Type B pancreatic cell (in vitro differentiated cells): ENCODE measurements at regions not wholly inside any gene's neighbourhood (a gene's known extent, or its start where the extent isn't known, plus 50 kb on each side); places are given as distances from the start of the nearest gene placed in this dataset.

Experiments
- DNase-seq: peaks from one replicate; pipeline ENCODE4 v3.0.0; 2021; ENCODE audit warnings: mixed read lengths; ENCODE audit not compliant: unreplicated experiment; ENCODE audit errors: extremely low spot score
- H3K27ac Mint-ChIP-seq: 2 replicates; pipeline ENCODE4 v1.8.0; 2021; ENCODE audit warnings: mild to moderate bottlenecking, mixed read lengths
- H3K27me3 Mint-ChIP-seq: 2 replicates; pipeline ENCODE4 v1.8.0; 2021; ENCODE audit warnings: mixed read lengths
- H3K36me3 Mint-ChIP-seq: 2 replicates; pipeline ENCODE4 v1.8.0; 2021; ENCODE audit warnings: mixed read lengths
- H3K4me1 Mint-ChIP-seq: one replicate; pipeline ENCODE4 v1.8.0; 2021; ENCODE audit warnings: mixed read lengths; ENCODE audit not compliant: unreplicated experiment
- H3K4me3 Mint-ChIP-seq: 2 replicates; pipeline ENCODE4 v1.8.0; 2021; ENCODE audit warnings: mild to moderate bottlenecking, mixed read lengths
- H3K9me3 Mint-ChIP-seq: 2 replicates; pipeline ENCODE4 v1.8.0; 2021; ENCODE audit warnings: mixed read lengths
- TF ChIP-seq, protein P1 (sequence below): fragments of 200-600 bp; sonication (generic); conservative IDR thresholded peaks from 2 replicates; pipeline ENCODE4 v1.5.0; 2021; ENCODE audit warnings: antibody characterized with exemption, mild to moderate bottlenecking

DNA sequence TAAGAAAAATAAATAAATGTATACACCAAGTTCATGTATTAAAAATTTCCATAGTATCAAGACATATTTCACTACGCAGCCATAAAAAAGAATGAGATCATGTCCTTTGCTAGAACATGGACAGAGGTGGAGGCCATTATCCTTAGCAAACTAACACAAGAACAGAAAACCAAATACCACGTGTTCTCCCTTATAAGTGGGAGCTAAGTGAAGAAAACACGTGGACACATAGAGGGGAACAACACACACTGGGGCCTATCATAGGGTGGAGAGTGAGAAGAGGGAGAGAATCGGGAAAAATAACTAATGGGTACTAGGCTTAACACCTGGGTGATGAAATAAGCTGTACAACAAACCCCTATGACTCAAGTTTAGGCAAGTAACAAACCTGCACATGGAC, 552.4 kb upstream of the PBX1 start:
- H3K36me3 Mint-ChIP-seq: no peaks in the 10 kb centered on the region
- H3K27ac Mint-ChIP-seq: no peak overlapping the region
- H3K27me3 Mint-ChIP-seq: no peaks in the 10 kb centered on the region
- H3K4me3 Mint-ChIP-seq: no peak overlapping the region
- DNase-seq: no peak
- peaks cover 8% of the 10 kb centered on the region for H3K9me3 Mint-ChIP-seq
- no peaks in the 10 kb centered on the region for H3K4me1 Mint-ChIP-seq
- TF ChIP-seq, protein P1, sequence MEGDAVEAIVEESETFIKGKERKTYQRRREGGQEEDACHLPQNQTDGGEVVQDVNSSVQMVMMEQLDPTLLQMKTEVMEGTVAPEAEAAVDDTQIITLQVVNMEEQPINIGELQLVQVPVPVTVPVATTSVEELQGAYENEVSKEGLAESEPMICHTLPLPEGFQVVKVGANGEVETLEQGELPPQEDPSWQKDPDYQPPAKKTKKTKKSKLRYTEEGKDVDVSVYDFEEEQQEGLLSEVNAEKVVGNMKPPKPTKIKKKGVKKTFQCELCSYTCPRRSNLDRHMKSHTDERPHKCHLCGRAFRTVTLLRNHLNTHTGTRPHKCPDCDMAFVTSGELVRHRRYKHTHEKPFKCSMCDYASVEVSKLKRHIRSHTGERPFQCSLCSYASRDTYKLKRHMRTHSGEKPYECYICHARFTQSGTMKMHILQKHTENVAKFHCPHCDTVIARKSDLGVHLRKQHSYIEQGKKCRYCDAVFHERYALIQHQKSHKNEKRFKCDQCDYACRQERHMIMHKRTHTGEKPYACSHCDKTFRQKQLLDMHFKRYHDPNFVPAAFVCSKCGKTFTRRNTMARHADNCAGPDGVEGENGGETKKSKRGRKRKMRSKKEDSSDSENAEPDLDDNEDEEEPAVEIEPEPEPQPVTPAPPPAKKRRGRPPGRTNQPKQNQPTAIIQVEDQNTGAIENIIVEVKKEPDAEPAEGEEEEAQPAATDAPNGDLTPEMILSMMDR: no peak

DNA sequence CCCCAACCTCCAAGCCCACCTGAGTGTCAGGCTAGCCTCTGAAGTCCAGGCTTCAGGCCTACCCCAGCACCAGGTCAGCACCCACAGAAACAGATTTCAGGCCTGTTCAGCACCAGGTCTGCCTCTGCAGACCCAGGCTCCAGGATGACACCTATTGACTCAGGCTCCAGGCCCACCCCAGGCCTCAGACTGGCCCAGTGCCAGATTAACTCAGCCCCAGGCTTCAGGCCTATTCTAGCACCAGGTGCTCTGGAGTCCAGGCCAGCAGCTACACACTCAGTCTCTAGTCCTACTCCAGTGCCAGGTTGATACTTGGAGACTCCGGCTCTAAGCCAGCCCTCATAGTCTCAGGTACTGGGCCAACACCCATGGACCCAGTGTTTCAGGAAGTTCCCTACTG, 541.7 kb upstream of the PBX1 start:
- Mint-ChIP-seq H3K9me3 (peaks cover 4% of the 10 kb centered on the region), H3K27ac (no peak overlapping the region), H3K4me3 (no peak overlapping the region), H3K36me3 (no peaks in the 10 kb centered on the region), H3K27me3 (no peaks in the 10 kb centered on the region), H3K4me1 (no peaks in the 10 kb centered on the region)
- TF ChIP-seq, protein P1: no peak
- no peak for DNase-seq

DNA sequence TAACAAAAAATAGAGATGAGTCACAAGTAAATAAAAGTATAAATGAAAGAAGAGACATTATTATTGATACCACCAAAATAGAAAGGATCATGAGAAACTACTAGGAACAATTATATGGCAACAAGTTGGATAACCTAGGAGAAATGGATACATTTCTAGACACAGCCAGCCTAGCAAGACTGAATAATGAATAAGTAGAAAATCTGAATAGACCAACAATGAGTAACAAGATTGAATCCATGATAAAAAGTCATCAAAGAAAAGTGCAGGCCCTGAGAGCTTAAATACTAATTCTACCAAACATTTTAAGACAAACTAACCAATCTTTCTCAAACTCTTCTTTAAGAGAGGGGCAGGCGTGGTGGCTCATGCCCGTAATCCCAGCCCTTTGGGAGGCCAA, 538.6 kb upstream of the PBX1 start:
- no peak for DNase-seq
- peaks cover 9% of the 10 kb centered on the region for H3K9me3 Mint-ChIP-seq
- TF ChIP-seq, protein P1: no peak
- H3K27me3 Mint-ChIP-seq: no peaks in the 10 kb centered on the region
- no peak overlapping the region for H3K4me3 Mint-ChIP-seq
- H3K4me1 Mint-ChIP-seq: no peaks in the 10 kb centered on the region
- no peak overlapping the region for H3K27ac Mint-ChIP-seq
- H3K36me3 Mint-ChIP-seq: no peaks in the 10 kb centered on the region

DNA sequence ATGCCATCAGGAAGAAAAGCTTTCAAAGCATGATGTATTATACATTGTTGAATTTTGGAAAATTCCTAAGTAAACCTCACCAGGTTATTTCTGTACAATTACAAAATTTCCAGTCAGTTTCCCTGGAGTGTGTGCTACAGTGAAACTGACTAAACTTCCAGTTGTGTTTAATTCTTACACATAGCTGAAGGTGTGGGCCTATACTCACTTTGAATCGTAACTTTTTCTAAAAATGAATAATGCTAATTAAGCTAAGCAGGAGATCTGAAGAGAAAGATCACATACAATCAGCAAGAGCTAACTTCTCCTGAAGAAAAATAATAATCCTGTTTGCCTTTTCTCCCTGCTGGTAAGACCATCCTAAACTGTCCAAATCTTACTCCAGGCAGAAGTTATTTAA, 537.2 kb upstream of the PBX1 start:
- Mint-ChIP-seq H3K27ac (no peak overlapping the region), H3K36me3 (no peaks in the 10 kb centered on the region), H3K9me3 (peaks cover 9% of the 10 kb centered on the region), H3K4me3 (no peak overlapping the region), H3K4me1 (no peaks in the 10 kb centered on the region), H3K27me3 (no peaks in the 10 kb centered on the region)
- no peak for DNase-seq
- TF ChIP-seq, protein P1: no peak

DNA sequence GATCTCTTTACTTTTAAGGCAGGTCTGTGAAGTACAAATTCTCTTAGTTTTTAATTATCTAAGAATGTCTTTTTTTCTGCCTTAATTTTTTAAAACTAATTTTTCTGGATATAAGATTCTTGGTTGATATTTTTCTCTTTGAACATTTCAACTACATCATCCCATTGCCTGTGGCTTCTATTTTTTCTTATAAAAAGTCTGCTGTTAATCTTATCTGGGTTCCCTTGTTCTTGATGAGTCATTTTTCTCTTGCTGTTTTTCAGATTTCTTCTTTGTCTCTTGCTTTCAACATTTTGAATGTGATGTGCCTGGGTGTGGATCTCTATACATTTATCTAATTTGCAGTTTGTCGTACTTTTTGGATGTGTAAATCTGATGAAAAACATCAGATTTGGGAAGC, 525.2 kb upstream of the PBX1 start:
- no peak overlapping the region for H3K27ac Mint-ChIP-seq
- no peak for DNase-seq
- peaks cover 5% of the 10 kb centered on the region for H3K9me3 Mint-ChIP-seq
- no peaks in the 10 kb centered on the region for H3K36me3 Mint-ChIP-seq
- TF ChIP-seq, protein P1: no peak
- no peak overlapping the region for H3K4me3 Mint-ChIP-seq
- no peaks in the 10 kb centered on the region for H3K27me3 Mint-ChIP-seq
- H3K4me1 Mint-ChIP-seq: no peaks in the 10 kb centered on the region

DNA sequence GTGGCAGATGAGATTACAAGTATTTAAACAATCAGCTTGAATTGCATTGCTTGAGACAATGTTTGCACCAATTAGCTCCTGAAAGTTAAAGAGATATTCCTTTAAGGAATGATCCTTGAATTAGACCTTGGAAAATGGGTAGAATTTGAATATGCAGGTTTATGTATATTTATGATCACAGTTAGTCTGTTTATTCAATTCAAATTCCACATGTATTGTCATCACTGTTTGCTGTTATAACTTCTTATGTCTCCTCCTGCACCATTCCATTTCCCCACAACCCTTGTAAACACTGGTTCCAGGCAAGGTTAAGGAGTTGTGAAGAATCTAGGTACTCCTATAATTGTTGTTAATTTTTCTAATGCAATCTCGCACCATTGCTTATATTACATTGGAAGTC, 518.2 kb upstream of the PBX1 start:
- no peaks in the 10 kb centered on the region for H3K36me3 Mint-ChIP-seq
- H3K4me1 Mint-ChIP-seq: no peaks in the 10 kb centered on the region
- H3K27ac Mint-ChIP-seq: no peak overlapping the region
- H3K27me3 Mint-ChIP-seq: no peaks in the 10 kb centered on the region
- no peak overlapping the region for H3K4me3 Mint-ChIP-seq
- H3K9me3 Mint-ChIP-seq: no peaks in the 10 kb centered on the region
- TF ChIP-seq, protein P1: no peak
- no peak for DNase-seq
